ENCODE measurements at regions not wholly inside any gene's neighbourhood (a gene's known extent, or its start where the extent isn't known, plus 50 kb on each side); places are given as distances from the start of the nearest gene placed in this dataset.
A peak's percentile ranks its signal among the peaks of the same experiment; 100 is the strongest.

DNA sequence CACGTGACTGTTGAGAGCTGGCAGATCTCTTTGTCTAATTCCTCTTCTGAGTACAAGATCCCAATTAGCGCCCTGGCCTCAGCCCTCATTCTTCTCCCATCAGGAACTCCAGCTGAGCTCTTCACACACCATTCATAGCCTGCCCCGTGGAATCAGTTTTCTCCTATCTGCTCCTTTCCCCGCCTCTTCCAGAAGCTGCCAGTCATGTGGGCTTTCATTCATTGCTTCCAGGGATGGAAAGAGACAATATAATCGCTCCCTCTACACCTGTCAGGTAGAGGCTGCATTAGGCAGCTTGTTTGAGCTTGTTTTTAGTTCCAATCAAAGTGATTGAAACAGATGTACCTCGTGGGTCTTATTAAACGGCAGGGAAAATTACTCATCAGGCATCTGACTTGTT lies 515.8 kb downstream of the TYW1 start:
- Histone ChIP-seq H3K36me3 (no peaks in the 10 kb centered on the region), H3K9me3 (peaks cover 0 to 5% of the 10 kb centered on the region in 2 donors), H3K4me1 (no peaks in the 10 kb centered on the region), H3K27ac (no peak overlapping the region), H3K4me3 (no peak overlapping the region), H3K27me3 (no peaks in the 10 kb centered on the region)
- intact Hi-C loops (cut with DNase I) = no loop called here
- DNase-seq (no peak), ATAC-seq (no peak)
- TF ChIP-seq, protein P1, sequence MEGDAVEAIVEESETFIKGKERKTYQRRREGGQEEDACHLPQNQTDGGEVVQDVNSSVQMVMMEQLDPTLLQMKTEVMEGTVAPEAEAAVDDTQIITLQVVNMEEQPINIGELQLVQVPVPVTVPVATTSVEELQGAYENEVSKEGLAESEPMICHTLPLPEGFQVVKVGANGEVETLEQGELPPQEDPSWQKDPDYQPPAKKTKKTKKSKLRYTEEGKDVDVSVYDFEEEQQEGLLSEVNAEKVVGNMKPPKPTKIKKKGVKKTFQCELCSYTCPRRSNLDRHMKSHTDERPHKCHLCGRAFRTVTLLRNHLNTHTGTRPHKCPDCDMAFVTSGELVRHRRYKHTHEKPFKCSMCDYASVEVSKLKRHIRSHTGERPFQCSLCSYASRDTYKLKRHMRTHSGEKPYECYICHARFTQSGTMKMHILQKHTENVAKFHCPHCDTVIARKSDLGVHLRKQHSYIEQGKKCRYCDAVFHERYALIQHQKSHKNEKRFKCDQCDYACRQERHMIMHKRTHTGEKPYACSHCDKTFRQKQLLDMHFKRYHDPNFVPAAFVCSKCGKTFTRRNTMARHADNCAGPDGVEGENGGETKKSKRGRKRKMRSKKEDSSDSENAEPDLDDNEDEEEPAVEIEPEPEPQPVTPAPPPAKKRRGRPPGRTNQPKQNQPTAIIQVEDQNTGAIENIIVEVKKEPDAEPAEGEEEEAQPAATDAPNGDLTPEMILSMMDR (IDR thresholded peaks at IDR 0.05) = no peak

DNA sequence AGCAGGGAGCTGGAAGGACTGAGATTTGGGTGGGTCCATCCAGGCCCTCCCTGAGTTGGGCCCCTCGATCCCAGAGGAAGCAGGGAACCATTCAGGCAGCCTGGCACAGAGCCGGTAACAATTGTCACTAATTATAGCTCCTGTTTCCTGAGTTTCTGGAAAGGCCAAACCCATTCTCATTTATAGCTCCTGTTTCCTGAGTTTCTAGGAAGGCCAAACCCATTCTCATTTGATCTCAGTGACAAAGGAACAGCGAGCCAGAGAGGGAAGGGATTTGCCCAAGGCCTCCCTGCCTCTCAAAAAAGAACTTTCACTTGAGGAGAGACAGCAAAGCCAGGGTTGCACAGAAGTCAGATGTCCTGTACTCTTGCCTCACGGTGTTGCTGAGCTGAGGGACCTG lies 521.9 kb downstream of the TYW1 start:
- ATAC-seq = no peak
- intact Hi-C loops (cut with DNase I) = no loop called here
- no peak overlapping the region for H3K27ac ChIP-seq
- DNase-seq = peak in 1 of 4 donors; percentile 23
- TF ChIP-seq, protein P1 (IDR thresholded peaks at IDR 0.05) = no peak
- H3K4me1 ChIP-seq = no peaks in the 10 kb centered on the region
- no peaks in the 10 kb centered on the region for H3K27me3 ChIP-seq
- H3K9me3 ChIP-seq = peaks cover 0 to 5% of the 10 kb centered on the region in 2 donors
- no peaks in the 10 kb centered on the region for H3K36me3 ChIP-seq
- H3K4me3 ChIP-seq = no peak overlapping the region

DNA sequence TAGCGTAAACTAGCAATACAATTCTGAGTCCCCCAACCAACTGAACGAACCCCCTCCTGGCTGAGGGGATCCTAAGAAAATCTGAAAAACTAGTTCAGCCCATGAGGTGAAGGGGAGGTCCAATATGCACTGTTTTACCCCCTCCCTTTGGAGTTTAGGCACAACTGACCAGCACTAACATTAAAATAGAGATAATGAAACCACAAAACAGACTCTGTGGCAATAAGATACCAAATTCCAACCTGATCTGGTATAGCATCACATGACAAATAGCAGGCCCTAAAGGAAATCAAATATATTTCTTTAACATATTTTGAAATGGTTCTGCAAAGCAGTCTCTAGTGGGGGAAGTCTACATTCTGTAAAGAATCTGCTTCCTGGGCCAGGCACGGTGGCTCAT lies 522.5 kb downstream of the TYW1 start:
- no peak overlapping the region for H3K4me3 ChIP-seq
- TF ChIP-seq, protein P1 (IDR thresholded peaks at IDR 0.05) = no peak
- DNase-seq (no peak), ATAC-seq (no peak)
- H3K36me3 ChIP-seq = no peaks in the 10 kb centered on the region
- intact Hi-C loops (cut with DNase I) = no loop called here
- no peak overlapping the region for H3K27ac ChIP-seq
- H3K4me1 ChIP-seq = no peaks in the 10 kb centered on the region
- no peaks in the 10 kb centered on the region for H3K27me3 ChIP-seq
- peaks cover 0 to 5% of the 10 kb centered on the region in 2 donors for H3K9me3 ChIP-seq

DNA sequence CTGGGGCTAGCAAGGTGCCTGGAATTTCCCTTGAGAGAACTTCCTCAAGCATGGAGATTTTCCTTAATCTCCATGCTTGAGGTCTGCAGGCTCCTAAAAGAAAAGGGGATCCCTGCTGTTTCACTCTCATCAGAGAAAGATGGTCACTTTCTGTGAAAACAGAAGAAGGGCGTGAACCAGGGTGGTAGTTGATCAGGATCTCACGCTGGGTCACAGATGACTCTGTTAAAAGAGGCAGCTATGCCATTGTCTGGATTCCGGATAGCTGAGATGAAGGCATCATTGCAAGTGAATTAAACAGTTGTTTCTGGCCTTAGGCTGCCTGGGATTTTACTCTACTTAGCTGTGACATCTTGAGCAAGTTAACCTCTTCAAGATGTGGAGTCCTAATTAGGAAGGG lies 525.9 kb downstream of the TYW1 start:
- Histone ChIP-seq H3K9me3 (no peaks in the 10 kb centered on the region), H3K27ac (no peak overlapping the region), H3K36me3 (no peaks in the 10 kb centered on the region), H3K27me3 (no peaks in the 10 kb centered on the region), H3K4me1 (no peaks in the 10 kb centered on the region), H3K4me3 (no peak overlapping the region)
- TF ChIP-seq, protein P1 (IDR thresholded peaks at IDR 0.05) = no peak
- DNase-seq = no peak
- ATAC-seq = no peak
- intact Hi-C loops (cut with DNase I) = no loop called here

DNA sequence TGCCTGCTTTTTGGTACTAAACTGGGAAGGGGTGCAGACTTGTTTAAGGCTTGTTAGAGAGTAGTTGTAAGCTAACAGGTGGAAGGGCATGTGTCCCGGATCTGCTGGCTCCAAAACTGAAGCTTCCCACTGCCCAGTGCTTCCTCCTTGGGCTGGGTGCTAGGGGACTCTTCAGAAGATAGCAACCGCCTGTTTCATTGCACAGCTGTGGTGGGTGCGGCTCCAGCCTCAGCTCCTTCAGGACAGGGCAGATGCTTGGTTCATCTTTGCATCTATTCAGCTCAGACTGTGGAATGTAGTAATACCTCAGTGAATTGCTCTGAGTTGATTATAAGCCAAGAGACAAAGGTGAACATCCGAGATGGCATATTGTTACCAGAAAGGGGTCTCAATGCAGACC lies 527.1 kb downstream of the TYW1 start:
- ATAC-seq = no peak
- Histone ChIP-seq H3K9me3 (no peaks in the 10 kb centered on the region), H3K4me3 (no peak overlapping the region), H3K27ac (no peak overlapping the region), H3K36me3 (no peaks in the 10 kb centered on the region), H3K4me1 (no peaks in the 10 kb centered on the region), H3K27me3 (no peaks in the 10 kb centered on the region)
- intact Hi-C loops (cut with DNase I) = no loop called here
- TF ChIP-seq, protein P1 (IDR thresholded peaks at IDR 0.05) = no peak
- DNase-seq = no peak
